Stimulated activated memory B cell treated with anti-CD40 and anti-IgM and Interleukin-4, amounts not matched to agents 10 μg/mL and 1 μg/mL and 100 μg/mL, for 72 hours (primary cell): ENCODE measurements at regions not wholly inside any gene's neighbourhood (a gene's known extent, or its start where the extent isn't known, plus 50 kb on each side); places are given as distances from the start of the nearest gene placed in this dataset.

Experiments used
- ATAC-seq: fragments of 150-1000 bp; cut with Tn5 transposase; 2 replicates; pipeline ENCODE4 v1.10.0; 2021
- H3K27ac Mint-ChIP-seq: one replicate; pipeline ENCODE4 v1.8.0; 2022; ENCODE audit warnings: mild to moderate bottlenecking, mixed read lengths
- H3K27me3 Mint-ChIP-seq: one replicate; pipeline ENCODE4 v1.8.0; 2022; ENCODE audit warnings: mixed read lengths
- H3K36me3 Mint-ChIP-seq: one replicate; pipeline ENCODE4 v1.8.0; 2022; ENCODE audit warnings: mixed read lengths
- H3K4me1 Mint-ChIP-seq: one replicate; pipeline ENCODE4 v1.8.0; 2022; ENCODE audit warnings: mixed read lengths
- H3K4me3 Mint-ChIP-seq: one replicate; pipeline ENCODE4 v1.8.0; 2022; ENCODE audit warnings: mild to moderate bottlenecking, moderate library complexity, mixed read lengths
- H3K9me3 Mint-ChIP-seq: one replicate; pipeline ENCODE4 v1.8.0; 2022; ENCODE audit warnings: mixed read lengths

- no peak overlapping the region for H3K27ac Mint-ChIP-seq
- H3K27me3 Mint-ChIP-seq, result peaks cover 21% of the 10 kb centered on the region
- no peak for ATAC-seq
- no peak overlapping the region for H3K4me3 Mint-ChIP-seq
- H3K4me1 Mint-ChIP-seq, result no peaks in the 10 kb centered on the region
- no peaks in the 10 kb centered on the region for H3K36me3 Mint-ChIP-seq
- H3K9me3 Mint-ChIP-seq, result peaks cover 4% of the 10 kb centered on the region
Measured at GRCh38 chr2:62558743-62559142, 52.7 kb upstream of the TMEM17 start.

GRCh38 chr2:62556086-62556485 is 50.1 kb upstream of the TMEM17 start:
- Mint-ChIP-seq H3K9me3 (peaks cover 4% of the 10 kb centered on the region), H3K36me3 (no peaks in the 10 kb centered on the region), H3K4me3 (no peak overlapping the region), H3K27ac (no peak overlapping the region), H3K27me3 (peaks cover 17% of the 10 kb centered on the region), H3K4me1 (no peaks in the 10 kb centered on the region)
- no peak for ATAC-seq
